Ammon's horn (tissue), 1 donor: ENCODE measurements at regions not wholly inside any gene's neighbourhood (a gene's known extent, or its start where the extent isn't known, plus 50 kb on each side); places are given as distances from the start of the nearest gene placed in this dataset.

Experiments used
- DNase-seq: peaks from one replicate; pipeline ENCODE4 v3.0.0-alpha.2; 2016; ENCODE audit warnings: low spot score

DNA sequence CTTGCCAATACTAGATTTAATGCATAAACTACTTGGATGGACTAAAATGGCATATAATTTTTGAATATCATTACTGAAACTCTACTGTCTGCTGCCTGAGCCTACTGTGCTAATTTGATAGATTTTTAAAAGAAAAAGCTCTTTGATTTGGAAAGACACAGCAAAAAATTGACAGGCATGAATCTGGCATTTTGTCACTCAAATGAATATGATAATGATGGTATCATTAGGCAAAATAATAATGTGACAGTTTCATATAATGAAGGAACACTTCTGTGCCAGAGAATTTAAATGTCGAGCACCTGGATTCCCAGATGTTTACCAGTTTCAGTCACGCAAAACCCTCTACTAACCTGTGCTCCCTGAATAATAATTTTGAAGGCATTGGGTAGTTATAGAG lies 60.0 kb upstream of the SLC13A1 start:
- no peak for DNase-seq
